GM20000 (cell line): ENCODE measurements at regions not wholly inside any gene's neighbourhood (a gene's known extent, or its start where the extent isn't known, plus 50 kb on each side); places are given as distances from the start of the nearest gene placed in this dataset.
"Not testable (repeated sequence)": the region's sequence is repeated elsewhere in the genome, so short reads cannot be mapped to it uniquely, and the experiment has no call there.

ENCODE experiments used
- DNase-seq: peaks from one replicate; pipeline ENCODE4 v3.0.0; 2012; ENCODE audit warnings: low spot score
- TF ChIP-seq, protein P1 (sequence below): IDR thresholded peaks from 2 replicates; pipeline ENCODE4 v1.5.1; 2012; ENCODE audit warnings: mild to moderate bottlenecking, control low read depth; ENCODE audit errors: extremely low read depth, missing control alignments

DNA sequence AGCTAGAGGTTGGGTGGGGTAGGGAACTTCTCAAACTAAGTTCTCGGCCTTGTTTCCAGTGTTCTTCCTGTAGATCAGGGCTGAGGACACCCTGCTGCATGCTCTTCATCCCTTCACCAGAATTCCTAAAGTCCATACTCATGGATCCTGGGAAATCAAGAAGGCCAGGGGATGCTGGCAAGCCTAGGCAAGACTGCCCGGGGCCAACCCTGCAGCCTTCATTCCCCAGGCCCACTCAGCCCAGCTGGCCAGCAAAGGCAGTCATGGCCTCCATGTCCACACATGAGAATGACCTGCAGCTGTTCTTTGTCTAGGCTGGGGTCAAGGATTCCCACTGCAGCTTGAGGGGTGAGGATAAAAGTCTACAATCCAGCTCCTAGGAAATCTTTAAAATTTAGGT lies 109.3 kb upstream of the ETV6 start:
- DNase-seq: no peak
- TF ChIP-seq, protein P1, sequence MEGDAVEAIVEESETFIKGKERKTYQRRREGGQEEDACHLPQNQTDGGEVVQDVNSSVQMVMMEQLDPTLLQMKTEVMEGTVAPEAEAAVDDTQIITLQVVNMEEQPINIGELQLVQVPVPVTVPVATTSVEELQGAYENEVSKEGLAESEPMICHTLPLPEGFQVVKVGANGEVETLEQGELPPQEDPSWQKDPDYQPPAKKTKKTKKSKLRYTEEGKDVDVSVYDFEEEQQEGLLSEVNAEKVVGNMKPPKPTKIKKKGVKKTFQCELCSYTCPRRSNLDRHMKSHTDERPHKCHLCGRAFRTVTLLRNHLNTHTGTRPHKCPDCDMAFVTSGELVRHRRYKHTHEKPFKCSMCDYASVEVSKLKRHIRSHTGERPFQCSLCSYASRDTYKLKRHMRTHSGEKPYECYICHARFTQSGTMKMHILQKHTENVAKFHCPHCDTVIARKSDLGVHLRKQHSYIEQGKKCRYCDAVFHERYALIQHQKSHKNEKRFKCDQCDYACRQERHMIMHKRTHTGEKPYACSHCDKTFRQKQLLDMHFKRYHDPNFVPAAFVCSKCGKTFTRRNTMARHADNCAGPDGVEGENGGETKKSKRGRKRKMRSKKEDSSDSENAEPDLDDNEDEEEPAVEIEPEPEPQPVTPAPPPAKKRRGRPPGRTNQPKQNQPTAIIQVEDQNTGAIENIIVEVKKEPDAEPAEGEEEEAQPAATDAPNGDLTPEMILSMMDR: no peak

DNA sequence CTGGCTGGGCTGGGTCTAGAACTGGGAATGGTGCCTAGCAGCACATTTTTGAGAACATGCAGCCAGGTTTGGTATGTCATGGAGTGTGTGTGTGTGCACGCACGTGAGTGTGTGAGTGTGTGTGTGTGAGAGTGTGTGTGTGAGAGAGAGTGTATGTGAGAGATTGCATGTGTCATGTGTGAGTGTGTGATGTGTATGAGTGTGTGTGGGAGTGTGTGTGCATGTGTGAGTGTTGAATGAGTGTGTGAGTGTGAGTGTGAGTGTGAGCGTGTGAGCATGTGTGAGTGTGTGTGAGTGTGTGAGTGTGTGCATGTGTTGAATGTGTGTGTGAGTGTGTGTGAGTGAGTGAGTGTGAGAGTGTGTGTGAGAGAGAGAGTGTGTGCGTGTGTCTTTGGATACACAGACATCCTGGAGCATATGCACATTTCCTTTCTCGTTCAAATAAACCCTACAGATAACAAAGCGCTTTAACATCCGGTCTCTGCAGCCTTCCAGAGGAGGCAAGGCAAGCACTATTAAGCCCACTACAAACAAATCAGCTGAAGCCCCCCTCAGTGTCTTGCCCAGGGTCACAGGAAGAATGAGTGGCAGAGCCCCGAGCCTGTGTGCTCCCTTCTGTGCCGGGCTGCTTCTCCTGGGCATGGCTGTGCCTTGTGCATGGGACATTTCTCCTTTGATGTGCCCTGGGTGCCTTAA lies 108.7 kb upstream of the ETV6 start:
- no peak for DNase-seq

DNA sequence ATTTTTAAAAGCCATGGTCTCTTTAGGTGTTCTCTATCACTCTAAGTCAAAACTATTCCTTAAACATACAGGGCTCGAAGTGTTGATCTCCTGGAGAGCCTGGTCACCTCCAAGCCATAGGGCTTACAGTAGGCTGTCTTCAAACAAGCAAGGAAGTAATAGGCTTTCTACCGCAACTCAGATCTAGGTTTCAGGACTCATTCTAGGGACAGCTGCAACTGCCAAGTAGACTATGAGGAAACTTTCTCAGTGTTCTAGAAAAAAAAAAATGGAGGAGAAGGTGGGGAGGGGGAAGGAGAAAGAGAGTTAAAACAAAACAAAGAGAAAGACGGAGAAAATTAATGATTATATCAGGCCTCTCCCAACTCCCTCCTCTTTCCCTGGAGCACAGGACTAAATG lies 106.9 kb upstream of the ETV6 start:
- TF ChIP-seq, protein P1: no peak
- DNase-seq: no peak

More for the DNA sequence above, 108.7 kb upstream of the ETV6 start:
- TF ChIP-seq, protein P1: no peak

DNA sequence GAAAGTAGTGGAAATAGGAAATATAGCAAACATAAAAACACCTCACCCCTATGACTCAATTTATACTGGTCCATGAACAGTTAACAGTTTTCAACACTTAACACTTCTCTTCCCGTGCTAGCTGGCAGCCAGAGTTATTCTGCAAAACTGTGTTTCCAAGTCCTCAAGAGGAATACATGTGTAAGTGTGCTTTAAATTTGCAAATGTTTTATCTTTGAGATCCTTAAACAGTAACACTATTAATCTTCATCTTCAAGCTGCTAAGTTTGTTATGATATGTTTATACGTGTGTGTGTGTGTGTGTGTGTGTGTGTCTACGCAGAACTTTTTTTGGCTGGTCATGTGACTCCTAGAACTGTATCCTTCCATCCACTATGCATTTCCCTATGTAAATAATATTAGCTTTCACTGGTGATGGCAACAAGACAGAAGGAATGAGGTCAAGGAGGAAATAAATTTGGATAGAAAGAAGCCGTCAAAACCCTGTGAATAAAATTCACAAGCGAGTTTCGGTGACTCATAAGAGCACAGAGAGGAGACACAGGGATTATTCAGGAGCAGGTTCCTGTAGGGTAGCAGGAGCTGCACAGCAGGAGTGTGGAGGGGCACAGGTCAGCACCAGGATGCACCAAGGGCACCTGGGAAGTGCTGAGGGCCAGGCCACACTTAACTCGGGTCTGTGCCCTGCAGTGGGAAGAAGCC lies 105.9 kb upstream of the ETV6 start:
- TF ChIP-seq, protein P1: no peak
- no peak for DNase-seq

DNA sequence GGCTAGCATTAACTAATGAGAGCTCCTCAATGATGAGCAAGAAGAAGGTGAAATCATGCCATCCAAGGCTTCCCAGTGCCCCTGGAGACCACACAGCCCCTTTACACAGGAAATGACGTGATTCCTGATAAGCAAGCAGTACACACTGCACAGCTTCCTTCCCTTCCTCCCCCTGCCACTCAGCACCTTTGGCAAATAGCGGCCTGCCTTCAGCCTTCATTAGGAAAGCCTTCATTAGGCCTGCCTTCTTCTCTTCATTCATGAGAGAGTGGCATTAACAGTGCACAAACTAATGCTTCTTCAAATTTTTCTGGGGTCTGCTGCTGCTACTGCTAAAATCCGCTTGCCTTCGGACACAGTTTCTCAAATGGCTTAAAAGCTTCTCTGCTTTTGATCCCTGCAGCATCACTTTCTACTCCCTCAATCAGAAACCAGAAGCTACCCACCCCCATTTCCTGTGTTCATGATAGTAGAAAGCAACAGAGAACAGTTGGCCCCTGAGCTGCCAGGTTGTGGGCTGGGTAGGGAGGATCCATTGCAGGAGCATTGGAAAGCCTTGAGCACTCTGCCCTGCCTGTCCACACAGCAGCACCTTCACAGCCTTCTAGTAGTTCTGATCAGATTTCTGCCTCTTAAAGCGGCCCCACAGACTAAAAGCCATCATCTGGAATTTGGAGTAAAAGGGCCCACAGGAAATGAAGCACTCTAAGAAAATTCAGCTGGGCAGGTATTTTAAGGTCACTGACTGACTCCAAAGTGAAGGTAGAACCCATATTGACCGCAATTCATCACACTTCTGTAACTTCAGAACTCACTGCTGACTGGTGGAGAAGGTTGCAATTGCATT lies 103.8 kb upstream of the ETV6 start:
- peak; percentile 83 for DNase-seq
- TF ChIP-seq, protein P1: no peak

DNA sequence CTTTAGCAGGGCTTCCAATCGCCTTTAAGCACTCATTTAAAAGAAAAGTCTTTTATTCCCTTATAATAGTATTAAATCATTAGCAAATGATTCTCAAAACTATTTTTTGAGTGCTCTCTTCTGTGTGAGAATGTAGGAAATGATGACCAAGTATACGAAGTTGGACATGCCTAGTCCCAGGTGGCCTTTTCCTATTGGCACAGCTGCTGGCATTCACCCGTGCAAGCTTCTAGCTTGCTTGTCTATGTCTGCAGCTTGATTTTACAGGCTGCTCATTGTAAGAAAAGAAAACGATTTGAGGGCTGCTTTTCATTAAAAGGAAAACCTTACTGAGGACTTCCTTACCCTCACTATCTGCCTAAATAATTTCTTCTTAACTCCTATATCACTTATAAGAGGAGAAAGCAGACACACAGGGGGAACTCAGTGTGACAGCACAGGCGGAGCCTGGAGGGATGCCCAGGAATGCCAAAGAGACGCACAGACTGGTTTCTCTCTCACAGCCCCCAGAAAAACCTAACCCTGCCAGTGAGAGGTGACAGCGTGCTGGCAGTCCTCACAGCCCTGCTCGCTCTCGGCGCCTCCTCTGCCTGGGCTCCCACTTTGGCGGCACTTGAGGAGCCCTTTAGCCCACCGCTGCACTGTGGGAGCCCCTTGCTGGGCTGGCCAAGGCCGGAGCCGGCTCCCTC lies 102.7 kb upstream of the ETV6 start:
- not testable (repeated sequence) for DNase-seq

DNA sequence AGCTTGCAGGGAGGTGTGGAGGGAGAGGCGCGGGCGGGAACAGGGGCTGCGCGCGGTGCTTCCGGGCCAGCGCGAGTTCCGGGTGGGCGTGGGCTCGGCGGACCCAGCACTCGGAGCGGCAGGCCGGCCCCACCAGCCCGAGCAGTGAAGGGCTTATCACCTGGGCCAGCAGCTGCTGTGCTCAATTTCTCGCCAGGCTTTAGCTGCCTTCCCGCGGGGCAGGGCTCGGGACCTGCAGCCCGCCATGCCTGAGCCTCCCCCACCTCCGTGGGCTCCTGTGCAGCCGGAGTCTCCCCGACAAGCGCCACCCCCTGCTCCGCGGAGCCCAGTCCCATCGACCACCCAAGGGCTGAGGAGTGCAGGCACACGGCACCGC lies 102.2 kb upstream of the ETV6 start:
- not testable (repeated sequence) for DNase-seq

DNA sequence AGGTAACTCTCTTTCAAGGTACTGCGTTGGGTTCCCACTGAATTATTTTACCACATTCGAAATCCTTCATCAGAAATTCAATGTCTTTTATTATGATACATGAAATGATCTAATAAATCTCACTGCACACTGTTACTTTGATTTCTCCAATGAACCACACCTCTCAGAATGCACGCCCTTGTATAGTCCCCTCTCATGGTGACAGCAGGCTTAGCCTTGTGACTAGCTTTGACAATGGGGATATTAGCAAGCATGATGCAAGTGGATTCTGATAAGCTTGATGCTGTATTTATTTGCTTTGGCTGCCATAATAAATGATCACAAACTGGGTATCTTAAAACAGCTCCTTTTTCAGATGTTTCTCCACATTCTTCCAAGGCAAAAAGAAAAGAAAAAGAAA lies 100.4 kb upstream of the ETV6 start:
- DNase-seq: no peak
- TF ChIP-seq, protein P1: no peak
